ENCODE measurements at regions not wholly inside any gene's neighbourhood (a gene's known extent, or its start where the extent isn't known, plus 50 kb on each side); places are given as distances from the start of the nearest gene placed in this dataset.
"Not testable (repeated sequence)": the region's sequence is repeated elsewhere in the genome, so short reads cannot be mapped to it uniquely, and the experiment has no call there.

GRCh38 chr9:67168530-67169157, 176.3 kb upstream of the SPATA31A3 start:
- H3K27me3 ChIP-seq (ENCODE audit: insufficient read depth, low read depth); H3K9me2 ChIP-seq (ENCODE audit: insufficient read depth); H3K4me2 ChIP-seq; H4K20me1 ChIP-seq (ENCODE audit: insufficient read depth); BruUV-seq (replicated peaks); DNase-seq; POLR2A ChIA-PET (ENCODE audit: unreplicated experiment); H3K36me3 ChIP-seq (ENCODE audit: low read depth); H3K4me1 ChIP-seq (replicated peaks; ENCODE audit: insufficient read depth); H2AFZ ChIP-seq; CTCF ChIA-PET; H3K79me2 ChIP-seq (ENCODE audit: low read depth); H3K4me3 ChIP-seq; H3F3A ChIP-seq (ENCODE audit: insufficient read depth, low read depth); H3K27ac ChIP-seq; intact Hi-C loops (cut with micrococcal nuclease; ENCODE audit: unreplicated experiment); H3K9me3 ChIP-seq (ENCODE audit: insufficient read depth, low read depth): not testable (repeated sequence)

- H3K4me1 ChIP-seq (replicated peaks; ENCODE audit: insufficient read depth); H3K36me3 ChIP-seq (ENCODE audit: low read depth); H3K4me2 ChIP-seq; H3F3A ChIP-seq (ENCODE audit: insufficient read depth, low read depth); H3K79me2 ChIP-seq (ENCODE audit: low read depth); H3K9me2 ChIP-seq (ENCODE audit: insufficient read depth); CTCF ChIA-PET; H3K9me3 ChIP-seq (ENCODE audit: insufficient read depth, low read depth); H4K20me1 ChIP-seq (ENCODE audit: insufficient read depth); BruUV-seq (replicated peaks); POLR2A ChIA-PET (ENCODE audit: unreplicated experiment); intact Hi-C loops (cut with micrococcal nuclease; ENCODE audit: unreplicated experiment); H3K27me3 ChIP-seq (ENCODE audit: insufficient read depth, low read depth); DNase-seq; H3K27ac ChIP-seq; H3K4me3 ChIP-seq; H2AFZ ChIP-seq: not testable (repeated sequence)
Observed at GRCh38 chr9:67166335-67166734, 174.0 kb upstream of the SPATA31A3 start.

- POLR2A ChIA-PET (ENCODE audit: unreplicated experiment); H2AFZ ChIP-seq; H3K9me2 ChIP-seq (ENCODE audit: insufficient read depth); H3K4me2 ChIP-seq; intact Hi-C loops (cut with micrococcal nuclease; ENCODE audit: unreplicated experiment); H4K20me1 ChIP-seq (ENCODE audit: insufficient read depth); H3F3A ChIP-seq (ENCODE audit: insufficient read depth, low read depth); H3K36me3 ChIP-seq (ENCODE audit: low read depth); BruUV-seq (replicated peaks); DNase-seq; H3K27ac ChIP-seq; CTCF ChIA-PET; H3K79me2 ChIP-seq (ENCODE audit: low read depth); H3K9me3 ChIP-seq (ENCODE audit: insufficient read depth, low read depth); H3K4me1 ChIP-seq (replicated peaks; ENCODE audit: insufficient read depth); H3K4me3 ChIP-seq; H3K27me3 ChIP-seq (ENCODE audit: insufficient read depth, low read depth): not testable (repeated sequence)
Observed at GRCh38 chr9:67162827-67163226, 170.5 kb upstream of the SPATA31A3 start.

GRCh38 chr9:67155218-67155617, 162.9 kb upstream of the SPATA31A3 start:
- H3K4me3 ChIP-seq; H4K20me1 ChIP-seq (ENCODE audit: insufficient read depth); H3K27me3 ChIP-seq (ENCODE audit: insufficient read depth, low read depth); H3K4me2 ChIP-seq; H3K4me1 ChIP-seq (replicated peaks; ENCODE audit: insufficient read depth); H3K79me2 ChIP-seq (ENCODE audit: low read depth); H3F3A ChIP-seq (ENCODE audit: insufficient read depth, low read depth); H3K27ac ChIP-seq; H3K36me3 ChIP-seq (ENCODE audit: low read depth); intact Hi-C loops (cut with micrococcal nuclease; ENCODE audit: unreplicated experiment); BruUV-seq (replicated peaks); CTCF ChIA-PET; DNase-seq; POLR2A ChIA-PET (ENCODE audit: unreplicated experiment); H3K9me3 ChIP-seq (ENCODE audit: insufficient read depth, low read depth); H2AFZ ChIP-seq; H3K9me2 ChIP-seq (ENCODE audit: insufficient read depth): not testable (repeated sequence)

GRCh38 chr9:67153501-67153900, 161.2 kb upstream of the SPATA31A3 start:
- H3K9me2 ChIP-seq (ENCODE audit: insufficient read depth); DNase-seq; intact Hi-C loops (cut with micrococcal nuclease; ENCODE audit: unreplicated experiment); BruUV-seq (replicated peaks); H3K27ac ChIP-seq; H3K4me1 ChIP-seq (replicated peaks; ENCODE audit: insufficient read depth); H3K36me3 ChIP-seq (ENCODE audit: low read depth); H3K79me2 ChIP-seq (ENCODE audit: low read depth); POLR2A ChIA-PET (ENCODE audit: unreplicated experiment); H3K9me3 ChIP-seq (ENCODE audit: insufficient read depth, low read depth); H3K4me2 ChIP-seq; H2AFZ ChIP-seq; H3F3A ChIP-seq (ENCODE audit: insufficient read depth, low read depth); CTCF ChIA-PET; H4K20me1 ChIP-seq (ENCODE audit: insufficient read depth); H3K27me3 ChIP-seq (ENCODE audit: insufficient read depth, low read depth); H3K4me3 ChIP-seq: not testable (repeated sequence)

GRCh38 chr9:67142392-67143107, 150.2 kb upstream of the SPATA31A3 start:
- H3K9me2 ChIP-seq (ENCODE audit: insufficient read depth); H3K9me3 ChIP-seq (ENCODE audit: insufficient read depth, low read depth); H3K27me3 ChIP-seq (ENCODE audit: insufficient read depth, low read depth); H3K4me2 ChIP-seq; intact Hi-C loops (cut with micrococcal nuclease; ENCODE audit: unreplicated experiment); H3K4me1 ChIP-seq (replicated peaks; ENCODE audit: insufficient read depth); H3K4me3 ChIP-seq; H4K20me1 ChIP-seq (ENCODE audit: insufficient read depth); H3K36me3 ChIP-seq (ENCODE audit: low read depth); H3K27ac ChIP-seq; POLR2A ChIA-PET (ENCODE audit: unreplicated experiment); DNase-seq; H2AFZ ChIP-seq; CTCF ChIA-PET; BruUV-seq (replicated peaks); H3F3A ChIP-seq (ENCODE audit: insufficient read depth, low read depth); H3K79me2 ChIP-seq (ENCODE audit: low read depth): not testable (repeated sequence)

GRCh38 chr9:67136376-67136775, 144.0 kb upstream of the SPATA31A3 start:
- H3K27ac ChIP-seq; H3K27me3 ChIP-seq (ENCODE audit: insufficient read depth, low read depth); H3K4me3 ChIP-seq; DNase-seq; POLR2A ChIA-PET (ENCODE audit: unreplicated experiment); H2AFZ ChIP-seq; intact Hi-C loops (cut with micrococcal nuclease; ENCODE audit: unreplicated experiment); H3K9me2 ChIP-seq (ENCODE audit: insufficient read depth); H3K4me1 ChIP-seq (replicated peaks; ENCODE audit: insufficient read depth); H3K79me2 ChIP-seq (ENCODE audit: low read depth); H3K9me3 ChIP-seq (ENCODE audit: insufficient read depth, low read depth); CTCF ChIA-PET; BruUV-seq (replicated peaks); H3K4me2 ChIP-seq; H3F3A ChIP-seq (ENCODE audit: insufficient read depth, low read depth); H3K36me3 ChIP-seq (ENCODE audit: low read depth); H4K20me1 ChIP-seq (ENCODE audit: insufficient read depth): not testable (repeated sequence)
